ENCODE measurements at regions not wholly inside any gene's neighbourhood (a gene's known extent, or its start where the extent isn't known, plus 50 kb on each side); places are given as distances from the start of the nearest gene placed in this dataset.
"Not testable (repeated sequence)": the region's sequence is repeated elsewhere in the genome, so short reads cannot be mapped to it uniquely, and the experiment has no call there.

- DNase-seq: no peak
These were observed 56.1 kb upstream of the TMEM132D start for GRCh38 chr12:129959889-129960288.

- DNase-seq: no peak
These were observed 57.3 kb upstream of the TMEM132D start for GRCh38 chr12:129961091-129961490.

GRCh38 chr12:129961856-129962255 is 58.0 kb upstream of the TMEM132D start:
- no peak for DNase-seq

GRCh38 chr12:129964300-129964699 is 60.5 kb upstream of the TMEM132D start:
- DNase-seq: no peak

- no peak for DNase-seq
These were observed 61.1 kb upstream of the TMEM132D start for GRCh38 chr12:129964826-129965457.

- no peak for DNase-seq
These were observed 62.5 kb upstream of the TMEM132D start for GRCh38 chr12:129966146-129966995.

GRCh38 chr12:129971721-129972120 is 67.9 kb upstream of the TMEM132D start:
- DNase-seq: no peak

GRCh38 chr12:129973236-129973961 is 69.6 kb upstream of the TMEM132D start:
- DNase-seq: no peak

GRCh38 chr12:129984106-129984505 is 80.3 kb upstream of the TMEM132D start:
- DNase-seq: no peak

GRCh38 chr12:129987841-129988240 is 84.0 kb upstream of the TMEM132D start:
- no peak for DNase-seq

GRCh38 chr12:129994634-129995033 is 90.8 kb upstream of the TMEM132D start:
- DNase-seq: no peak

GRCh38 chr12:129997239-129997638 is 93.4 kb upstream of the TMEM132D start:
- DNase-seq: no peak

GRCh38 chr12:130004310-130004877 is 100.6 kb upstream of the TMEM132D start:
- not testable (repeated sequence) for DNase-seq

GRCh38 chr12:130007771-130008170 is 103.9 kb upstream of the TMEM132D start:
- no peak for DNase-seq

GRCh38 chr12:130008241-130008640 is 104.4 kb upstream of the TMEM132D start:
- DNase-seq: no peak

GRCh38 chr12:130009961-130010360 is 106.1 kb upstream of the TMEM132D start:
- DNase-seq: no peak

- no peak for DNase-seq
These were observed 108.0 kb upstream of the TMEM132D start for GRCh38 chr12:130011611-130012385.

GRCh38 chr12:130013771-130014484 is 110.1 kb upstream of the TMEM132D start:
- no peak for DNase-seq

GRCh38 chr12:130014485-130014807 is 110.6 kb upstream of the TMEM132D start:
- no peak for DNase-seq

- DNase-seq: no peak
These were observed 112.4 kb upstream of the TMEM132D start for GRCh38 chr12:130016194-130016593.

GRCh38 chr12:130016986-130017385 is 113.2 kb upstream of the TMEM132D start:
- no peak for DNase-seq

All from activated naive CD4-positive, alpha-beta T cell treated with Interleukin-2 at 50 U/mL for 16 hours (primary cell).